KMS-11 (cell line): ENCODE measurements at regions not wholly inside any gene's neighbourhood (a gene's known extent, or its start where the extent isn't known, plus 50 kb on each side); places are given as distances from the start of the nearest gene placed in this dataset.
"Not testable (repeated sequence)": the region's sequence is repeated elsewhere in the genome, so short reads cannot be mapped to it uniquely, and the experiment has no call there.

Experiments
- H2AFZ ChIP-seq: fragments of 200-600 bp; sonication (generic); 2 replicates; pipeline ENCODE4 v1.6.1; 2016; ENCODE audit warnings: antibody characterized with exemption, mixed run types, low read depth
- H3K27ac ChIP-seq: fragments of 200-600 bp; sonication (generic); 2 replicates; pipeline ENCODE4 v1.6.1; 2016; ENCODE audit warnings: mild to moderate bottlenecking, mixed run types
- H3K27me3 ChIP-seq: fragments of 200-600 bp; sonication (generic); 2 replicates; pipeline ENCODE4 v1.6.1; 2017; ENCODE audit warnings: mild to moderate bottlenecking, low read depth, mixed run types, moderate library complexity; ENCODE audit not compliant: insufficient read depth
- H3K36me3 ChIP-seq: fragments of 200-600 bp; sonication (generic); 2 replicates; pipeline ENCODE4 v1.6.1; 2017; ENCODE audit warnings: mild to moderate bottlenecking, mixed run types; ENCODE audit not compliant: insufficient read depth
- H3K4me1 ChIP-seq: fragments of 200-600 bp; sonication (generic); 2 replicates; pipeline ENCODE4 v1.6.1; 2016; ENCODE audit warnings: mild to moderate bottlenecking, low read depth, mixed run types; ENCODE audit not compliant: poor library complexity, severe bottlenecking
- H3K4me2 ChIP-seq: fragments of 200-600 bp; sonication (generic); 2 replicates; pipeline ENCODE4 v1.7.0; 2016; ENCODE audit warnings: mild to moderate bottlenecking, mixed run types
- H3K4me3 ChIP-seq: fragments of 200-600 bp; sonication (generic); IDR thresholded peaks from 2 replicates; pipeline ENCODE4 v1.6.1; 2017; ENCODE audit warnings: low read depth, low read length, mixed read lengths; ENCODE audit not compliant: insufficient read depth
- H3K79me2 ChIP-seq: fragments of 200-600 bp; sonication (generic); 2 replicates; pipeline ENCODE4 v1.6.1; 2016; ENCODE audit warnings: low read depth, mixed run types; ENCODE audit not compliant: insufficient read depth
- H3K9ac ChIP-seq: fragments of 200-600 bp; sonication (generic); 2 replicates; pipeline ENCODE4 v1.6.1; 2016; ENCODE audit warnings: mild to moderate bottlenecking, mixed run types
- H4K20me1 ChIP-seq: fragments of 200-600 bp; sonication (generic); 2 replicates; pipeline ENCODE4 v1.6.1; 2016; ENCODE audit warnings: mild to moderate bottlenecking, mixed run types; ENCODE audit not compliant: insufficient read depth
- CTCF ChIP-seq: fragments of 200-600 bp; sonication (generic); conservative IDR thresholded peaks from 2 replicates; pipeline ENCODE4 v1.6.1; 2017; ENCODE audit warnings: low read depth, mild to moderate bottlenecking, antibody characterized with exemption, low read length, moderate library complexity, mixed read lengths

- Histone ChIP-seq H2AFZ (no peak overlapping the region), H3K4me1 (no peaks in the 10 kb centered on the region), H3K36me3 (no peaks in the 10 kb centered on the region), H3K79me2 (no peaks in the 10 kb centered on the region), H4K20me1 (no peaks in the 10 kb centered on the region), H3K4me2 (no peak overlapping the region), H3K27ac (no peak overlapping the region), H3K9ac (no peak overlapping the region), H3K4me3 (no peak overlapping the region), H3K27me3 (no peaks in the 10 kb centered on the region)
- no peak for TF ChIP-seq CTCF
Measured at GRCh38 chr15:61337541-61337940, 108.4 kb upstream of the RORA start.

GRCh38 chr15:61336026-61336638 is 107.0 kb upstream of the RORA start:
- H3K27me3 ChIP-seq: no peaks in the 10 kb centered on the region
- H3K9ac ChIP-seq: no peak overlapping the region
- H3K79me2 ChIP-seq: no peaks in the 10 kb centered on the region
- no peak overlapping the region for H2AFZ ChIP-seq
- no peaks in the 10 kb centered on the region for H3K4me1 ChIP-seq
- H4K20me1 ChIP-seq: no peaks in the 10 kb centered on the region
- TF ChIP-seq CTCF: no peak
- H3K4me3 ChIP-seq: no peak overlapping the region
- H3K36me3 ChIP-seq: no peaks in the 10 kb centered on the region
- H3K4me2 ChIP-seq: no peak overlapping the region
- no peak overlapping the region for H3K27ac ChIP-seq

GRCh38 chr15:61334714-61335113 is 105.6 kb upstream of the RORA start:
- H3K27me3 ChIP-seq, H3K4me3 ChIP-seq, H4K20me1 ChIP-seq, H3K79me2 ChIP-seq, H3K27ac ChIP-seq, H2AFZ ChIP-seq, H3K36me3 ChIP-seq, H3K9ac ChIP-seq, H3K4me2 ChIP-seq, H3K4me1 ChIP-seq: not testable (repeated sequence)

GRCh38 chr15:61331019-61331418 is 101.9 kb upstream of the RORA start:
- H2AFZ ChIP-seq: no peak overlapping the region
- no peak overlapping the region for H3K9ac ChIP-seq

More at GRCh38 chr15:61331019-61331418, 101.9 kb upstream of the RORA start:
- Histone ChIP-seq H3K27ac (no peak overlapping the region), H3K4me3 (no peak overlapping the region), H3K27me3 (no peaks in the 10 kb centered on the region), H3K4me1 (no peaks in the 10 kb centered on the region), H4K20me1 (no peaks in the 10 kb centered on the region), H3K4me2 (no peak overlapping the region), H3K79me2 (no peaks in the 10 kb centered on the region), H3K36me3 (no peaks in the 10 kb centered on the region)
- TF ChIP-seq CTCF: no peak
